GM23338 (cell line): ENCODE measurements at regions not wholly inside any gene's neighbourhood (a gene's known extent, or its start where the extent isn't known, plus 50 kb on each side); places are given as distances from the start of the nearest gene placed in this dataset.

Source experiments
- ATAC-seq: fragments of 200-7000 bp; cut with Tn5 transposase; 3 replicates; pipeline ENCODE4 v1.9.1; 2020
- DNase-seq: peaks from one replicate; pipeline ENCODE4 v3.0.0-alpha.2; 2015; ENCODE audit warnings: low spot score
- H2AFZ ChIP-seq: fragments of 200-600 bp; sonication (generic); 2 replicates; pipeline ENCODE4 v1.8.0; 2016; ENCODE audit warnings: antibody characterized with exemption, mild to moderate bottlenecking, moderate library complexity
- H3F3A ChIP-seq: fragments of 200-600 bp; sonication (generic); replicated peaks from 2 replicates; pipeline ENCODE4 v1.8.0; 2017; ENCODE audit warnings: antibody characterized with exemption, mixed run types, low read depth
- H3K27ac ChIP-seq: fragments of 200-600 bp; sonication (generic); 2 replicates; pipeline ENCODE4 v1.6.1; 2016; ENCODE audit warnings: low read depth
- H3K27me3 ChIP-seq: fragments of 200-600 bp; sonication (generic); 2 replicates; pipeline ENCODE4 v1.8.0; 2016; ENCODE audit warnings: mild to moderate bottlenecking, mixed run types, moderate library complexity; ENCODE audit not compliant: insufficient read depth
- H3K36me3 ChIP-seq: fragments of 200-600 bp; sonication (generic); 2 replicates; pipeline ENCODE4 v1.8.0; 2016; ENCODE audit warnings: mild to moderate bottlenecking; ENCODE audit not compliant: insufficient read depth
- H3K4me1 ChIP-seq: fragments of 200-600 bp; sonication (generic); 2 replicates; pipeline ENCODE4 v1.8.0; 2016; ENCODE audit warnings: mild to moderate bottlenecking, moderate library complexity; ENCODE audit not compliant: insufficient read depth
- H3K4me2 ChIP-seq: fragments of 200-600 bp; sonication (generic); 2 replicates; pipeline ENCODE4 v1.7.1; 2017; ENCODE audit warnings: mixed run types
- H3K4me3 ChIP-seq: fragments of 200-600 bp; sonication (generic); 2 replicates; pipeline ENCODE4 v1.6.1; 2016; ENCODE audit warnings: mixed run types
- H3K79me2 ChIP-seq: fragments of 200-600 bp; sonication (generic); replicated peaks from 2 replicates; pipeline ENCODE4 v1.8.0; 2017; ENCODE audit warnings: mild to moderate bottlenecking; ENCODE audit not compliant: insufficient read depth
- H3K9me2 ChIP-seq: fragments of 200-600 bp; sonication (generic); 2 replicates; pipeline ENCODE4 v1.8.0; 2017; ENCODE audit not compliant: insufficient read depth
- H4K20me1 ChIP-seq: fragments of 200-600 bp; sonication (generic); replicated peaks from 2 replicates; pipeline ENCODE4 v1.8.0; 2017; ENCODE audit warnings: mild to moderate bottlenecking; ENCODE audit not compliant: insufficient read depth
- H3K27ac Mint-ChIP-seq: 2 replicates; pipeline ENCODE4 v1.8.0; 2020; ENCODE audit warnings: inconsistent platforms, mild to moderate bottlenecking, moderate library complexity, mixed read lengths
- H3K27me3 Mint-ChIP-seq: 3 replicates; pipeline ENCODE4 v1.8.0; 2022; ENCODE audit warnings: low read depth, mild to moderate bottlenecking, moderate library complexity, mixed read lengths, inconsistent platforms; ENCODE audit not compliant: insufficient read depth, poor library complexity
- H3K36me3 Mint-ChIP-seq: 3 replicates; pipeline ENCODE4 v1.8.0; 2021; ENCODE audit warnings: low read depth, mild to moderate bottlenecking, inconsistent platforms, moderate library complexity, mixed read lengths
- H3K4me1 Mint-ChIP-seq: 3 replicates; pipeline ENCODE4 v1.8.0; 2020; ENCODE audit warnings: mild to moderate bottlenecking, inconsistent platforms, mixed read lengths
- H3K4me3 Mint-ChIP-seq: 3 replicates; pipeline ENCODE4 v1.8.0; 2021; ENCODE audit warnings: moderate library complexity, mild to moderate bottlenecking, inconsistent platforms, mixed read lengths
- H3K9me3 Mint-ChIP-seq: 3 replicates; pipeline ENCODE4 v1.8.0; 2020; ENCODE audit warnings: moderate library complexity, mild to moderate bottlenecking, inconsistent platforms, mixed read lengths
- CREB1 ChIP-seq: fragments of 250-450 bp; sonication (Bioruptor Pico); IDR thresholded peaks from 2 replicates; pipeline ENCODE4 v1.5.0; 2020; ENCODE audit warnings: low read depth, mild to moderate bottlenecking, moderate library complexity
- EZH2phosphoT487 ChIP-seq: fragments of 200-600 bp; sonication (generic); IDR thresholded peaks from one replicate; pipeline ENCODE4 v1.8.1; 2018; ENCODE audit warnings: antibody characterized with exemption; ENCODE audit not compliant: unreplicated experiment
- JUNB ChIP-seq: IDR thresholded peaks from one replicate; pipeline ENCODE4 v1.6.1; 2016; ENCODE audit warnings: antibody characterized with exemption; ENCODE audit not compliant: unreplicated experiment
- NANOG ChIP-seq: IDR thresholded peaks from 2 replicates; pipeline ENCODE4 v1.6.1; 2016; ENCODE audit warnings: antibody characterized with exemption, borderline replicate concordance
- POLR2AphosphoS5 ChIP-seq: IDR thresholded peaks from 2 replicates; pipeline ENCODE4 v1.6.1; 2016; ENCODE audit warnings: antibody characterized with exemption, low read depth
- ZNF114 ChIP-seq: fragments of 250-450 bp; sonication (Bioruptor Pico); IDR thresholded peaks from 2 replicates; pipeline ENCODE4 v1.5.0; 2020; ENCODE audit warnings: mild to moderate bottlenecking, moderate library complexity
- TF ChIP-seq, protein P1 (sequence below): IDR thresholded peaks from 2 replicates; pipeline ENCODE4 v1.6.1; 2016; ENCODE audit warnings: antibody characterized with exemption
- TF ChIP-seq, protein P2 (sequence below): fragments of 250-450 bp; sonication (Bioruptor Pico); IDR thresholded peaks from 2 replicates; pipeline ENCODE4 v1.5.0; 2020; ENCODE audit warnings: mild to moderate bottlenecking, moderate library complexity

DNA sequence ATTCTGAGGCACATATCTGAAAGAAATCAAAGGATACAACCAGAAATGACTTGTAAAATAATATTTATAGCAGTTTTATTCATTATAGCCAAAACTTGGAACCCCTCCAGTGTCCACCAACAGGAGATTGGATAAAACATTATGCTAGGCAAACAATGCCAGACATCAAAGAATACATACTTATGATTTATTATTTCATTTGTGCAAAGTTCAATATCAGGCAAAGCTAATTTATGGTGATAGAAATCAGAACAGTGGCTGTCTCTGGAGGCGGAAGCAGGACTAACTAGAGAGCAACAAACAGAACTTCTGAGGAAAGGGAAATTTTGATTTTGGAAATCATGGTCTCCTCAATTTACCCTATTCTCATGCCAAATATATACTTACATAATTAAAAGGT lies 193.1 kb downstream of the ICE1 start:
- Histone ChIP-seq H3K4me3 (no peak overlapping the region), H4K20me1 (no peaks in the 10 kb centered on the region), H3K36me3 (no peaks in the 10 kb centered on the region), H3K4me1 (no peaks in the 10 kb centered on the region), H3K4me2 (no peak overlapping the region), H2AFZ (no peak overlapping the region), H3K27ac (no peak overlapping the region), H3F3A (no peaks in the 10 kb centered on the region), H3K9me2 (0 out of 2 replicates have a peak, but pooled peaks cover 3% of the 10 kb centered on the region), H3K79me2 (no peaks in the 10 kb centered on the region), H3K27me3 (no peaks in the 10 kb centered on the region)
- TF ChIP-seq NANOG (no peak), ZNF114 (CRISPR knock-in tag) (no peak)
- no peak overlapping the region for H3K27ac Mint-ChIP-seq
- no peak overlapping the region for H3K4me3 Mint-ChIP-seq
- H3K36me3 Mint-ChIP-seq = no peaks in the 10 kb centered on the region; the same call in 2 of the 3 replicates
- H3K9me3 Mint-ChIP-seq = no peaks in the 10 kb centered on the region
- DNase-seq (no peak), ATAC-seq (no peak)
- H3K4me1 Mint-ChIP-seq = no peaks in the 10 kb centered on the region
- H3K27me3 Mint-ChIP-seq = no peaks in the 10 kb centered on the region

DNA sequence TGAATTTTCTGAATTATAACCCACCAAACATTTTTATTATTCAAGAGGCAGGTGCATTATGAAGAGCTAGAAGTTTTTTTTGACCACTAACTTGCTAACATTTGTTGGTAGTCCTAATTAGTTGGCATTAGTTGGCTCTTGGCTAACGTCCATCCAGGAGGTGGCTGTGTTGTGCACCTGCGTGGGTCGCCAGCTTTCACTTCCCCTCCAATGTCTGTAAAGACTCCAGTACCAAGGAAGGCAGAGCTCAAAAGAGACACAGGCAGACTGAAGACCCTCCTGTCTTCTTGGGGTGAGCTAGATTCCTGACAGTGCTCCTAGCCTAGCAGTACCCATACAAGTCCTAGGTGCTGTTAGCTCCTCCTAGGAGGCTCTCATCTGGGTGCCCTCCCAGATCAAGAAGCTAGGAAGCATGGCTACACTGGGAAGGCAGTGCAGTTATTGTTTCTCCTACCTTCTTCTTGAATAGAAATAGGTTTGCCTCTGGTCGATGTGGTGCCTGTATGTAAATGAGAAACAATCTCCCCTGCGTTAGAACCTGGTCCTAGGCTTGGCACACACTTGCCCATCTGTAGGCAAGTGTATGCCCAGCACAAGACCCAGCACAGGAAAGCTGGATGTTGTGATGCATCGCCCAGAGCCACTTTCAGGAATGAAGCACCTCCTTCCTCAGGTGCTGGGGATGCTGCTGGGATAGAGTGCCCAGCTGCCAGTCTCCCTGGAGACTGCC lies 190.9 kb downstream of the ICE1 start:
- no peaks in the 10 kb centered on the region for H3K36me3 ChIP-seq
- H3K27me3 Mint-ChIP-seq = no peaks in the 10 kb centered on the region
- H3K4me3 ChIP-seq = no peak overlapping the region
- no peak overlapping the region for H2AFZ ChIP-seq
- H3K4me1 Mint-ChIP-seq = no peaks in the 10 kb centered on the region
- H3K36me3 Mint-ChIP-seq = no peaks in the 10 kb centered on the region
- H3F3A ChIP-seq = no peaks in the 10 kb centered on the region
- H3K79me2 ChIP-seq = no peaks in the 10 kb centered on the region
- H3K27ac Mint-ChIP-seq = no peak overlapping the region
- ATAC-seq (no peak), DNase-seq (no peak)
- no peak overlapping the region for H3K27ac ChIP-seq
- H3K4me1 ChIP-seq = no peaks in the 10 kb centered on the region
- no peak overlapping the region for H3K4me2 ChIP-seq
- H3K9me3 Mint-ChIP-seq = no peaks in the 10 kb centered on the region
- no peaks in the 10 kb centered on the region for H4K20me1 ChIP-seq
- H3K27me3 ChIP-seq = no peaks in the 10 kb centered on the region
- TF ChIP-seq, protein P1, sequence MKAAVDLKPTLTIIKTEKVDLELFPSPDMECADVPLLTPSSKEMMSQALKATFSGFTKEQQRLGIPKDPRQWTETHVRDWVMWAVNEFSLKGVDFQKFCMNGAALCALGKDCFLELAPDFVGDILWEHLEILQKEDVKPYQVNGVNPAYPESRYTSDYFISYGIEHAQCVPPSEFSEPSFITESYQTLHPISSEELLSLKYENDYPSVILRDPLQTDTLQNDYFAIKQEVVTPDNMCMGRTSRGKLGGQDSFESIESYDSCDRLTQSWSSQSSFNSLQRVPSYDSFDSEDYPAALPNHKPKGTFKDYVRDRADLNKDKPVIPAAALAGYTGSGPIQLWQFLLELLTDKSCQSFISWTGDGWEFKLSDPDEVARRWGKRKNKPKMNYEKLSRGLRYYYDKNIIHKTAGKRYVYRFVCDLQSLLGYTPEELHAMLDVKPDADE = no peak
- TF ChIP-seq EZH2phosphoT487 (no peak), CREB1 (CRISPR knock-in tag) (no peak), JUNB (no peak), POLR2AphosphoS5 (no peak), ZNF114 (CRISPR knock-in tag) (no peak)
- TF ChIP-seq, protein P2, sequence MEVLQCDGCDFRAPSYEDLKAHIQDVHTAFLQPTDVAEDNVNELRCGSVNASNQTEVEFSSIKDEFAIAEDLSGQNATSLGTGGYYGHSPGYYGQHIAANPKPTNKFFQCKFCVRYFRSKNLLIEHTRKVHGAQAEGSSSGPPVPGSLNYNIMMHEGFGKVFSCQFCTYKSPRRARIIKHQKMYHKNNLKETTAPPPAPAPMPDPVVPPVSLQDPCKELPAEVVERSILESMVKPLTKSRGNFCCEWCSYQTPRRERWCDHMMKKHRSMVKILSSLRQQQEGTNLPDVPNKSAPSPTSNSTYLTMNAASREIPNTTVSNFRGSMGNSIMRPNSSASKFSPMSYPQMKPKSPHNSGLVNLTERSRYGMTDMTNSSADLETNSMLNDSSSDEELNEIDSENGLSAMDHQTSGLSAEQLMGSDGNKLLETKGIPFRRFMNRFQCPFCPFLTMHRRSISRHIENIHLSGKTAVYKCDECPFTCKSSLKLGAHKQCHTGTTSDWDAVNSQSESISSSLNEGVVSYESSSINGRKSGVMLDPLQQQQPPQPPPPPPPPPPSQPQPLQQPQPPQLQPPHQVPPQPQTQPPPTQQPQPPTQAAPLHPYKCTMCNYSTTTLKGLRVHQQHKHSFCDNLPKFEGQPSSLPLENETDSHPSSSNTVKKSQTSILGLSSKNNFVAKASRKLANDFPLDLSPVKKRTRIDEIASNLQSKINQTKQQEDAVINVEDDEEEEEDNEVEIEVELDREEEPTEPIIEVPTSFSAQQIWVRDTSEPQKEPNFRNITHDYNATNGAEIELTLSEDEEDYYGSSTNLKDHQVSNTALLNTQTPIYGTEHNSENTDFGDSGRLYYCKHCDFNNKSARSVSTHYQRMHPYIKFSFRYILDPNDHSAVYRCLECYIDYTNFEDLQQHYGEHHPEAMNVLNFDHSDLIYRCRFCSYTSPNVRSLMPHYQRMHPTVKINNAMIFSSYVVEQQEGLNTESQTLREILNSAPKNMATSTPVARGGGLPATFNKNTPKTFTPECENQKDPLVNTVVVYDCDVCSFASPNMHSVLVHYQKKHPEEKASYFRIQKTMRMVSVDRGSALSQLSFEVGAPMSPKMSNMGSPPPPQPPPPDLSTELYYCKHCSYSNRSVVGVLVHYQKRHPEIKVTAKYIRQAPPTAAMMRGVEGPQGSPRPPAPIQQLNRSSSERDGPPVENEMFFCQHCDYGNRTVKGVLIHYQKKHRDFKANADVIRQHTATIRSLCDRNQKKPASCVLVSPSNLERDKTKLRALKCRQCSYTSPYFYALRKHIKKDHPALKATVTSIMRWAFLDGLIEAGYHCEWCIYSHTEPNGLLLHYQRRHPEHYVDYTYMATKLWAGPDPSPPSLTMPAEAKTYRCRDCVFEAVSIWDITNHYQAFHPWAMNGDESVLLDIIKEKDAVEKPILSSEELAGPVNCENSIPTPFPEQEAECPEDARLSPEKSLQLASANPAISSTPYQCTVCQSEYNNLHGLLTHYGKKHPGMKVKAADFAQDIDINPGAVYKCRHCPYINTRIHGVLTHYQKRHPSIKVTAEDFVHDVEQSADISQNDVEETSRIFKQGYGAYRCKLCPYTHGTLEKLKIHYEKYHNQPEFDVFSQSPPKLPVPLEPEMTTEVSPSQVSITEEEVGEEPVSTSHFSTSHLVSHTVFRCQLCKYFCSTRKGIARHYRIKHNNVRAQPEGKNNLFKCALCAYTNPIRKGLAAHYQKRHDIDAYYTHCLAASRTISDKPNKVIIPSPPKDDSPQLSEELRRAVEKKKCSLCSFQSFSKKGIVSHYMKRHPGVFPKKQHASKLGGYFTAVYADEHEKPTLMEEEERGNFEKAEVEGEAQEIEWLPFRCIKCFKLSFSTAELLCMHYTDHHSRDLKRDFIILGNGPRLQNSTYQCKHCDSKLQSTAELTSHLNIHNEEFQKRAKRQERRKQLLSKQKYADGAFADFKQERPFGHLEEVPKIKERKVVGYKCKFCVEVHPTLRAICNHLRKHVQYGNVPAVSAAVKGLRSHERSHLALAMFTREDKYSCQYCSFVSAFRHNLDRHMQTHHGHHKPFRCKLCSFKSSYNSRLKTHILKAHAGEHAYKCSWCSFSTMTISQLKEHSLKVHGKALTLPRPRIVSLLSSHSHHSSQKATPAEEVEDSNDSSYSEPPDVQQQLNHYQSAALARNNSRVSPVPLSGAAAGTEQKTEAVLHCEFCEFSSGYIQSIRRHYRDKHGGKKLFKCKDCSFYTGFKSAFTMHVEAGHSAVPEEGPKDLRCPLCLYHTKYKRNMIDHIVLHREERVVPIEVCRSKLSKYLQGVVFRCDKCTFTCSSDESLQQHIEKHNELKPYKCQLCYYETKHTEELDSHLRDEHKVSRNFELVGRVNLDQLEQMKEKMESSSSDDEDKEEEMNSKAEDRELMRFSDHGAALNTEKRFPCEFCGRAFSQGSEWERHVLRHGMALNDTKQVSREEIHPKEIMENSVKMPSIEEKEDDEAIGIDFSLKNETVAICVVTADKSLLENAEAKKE = no peak
- 0 out of 2 replicates have a peak, but pooled peaks cover 3% of the 10 kb centered on the region for H3K9me2 ChIP-seq
- H3K4me3 Mint-ChIP-seq = no peak overlapping the region
